GM19351 (cell line): ENCODE measurements at regions not wholly inside any gene's neighbourhood (a gene's known extent, or its start where the extent isn't known, plus 50 kb on each side); places are given as distances from the start of the nearest gene placed in this dataset.
A peak's percentile ranks its signal among the peaks of the same experiment; 100 is the strongest.
"Not testable (repeated sequence)": the region's sequence is repeated elsewhere in the genome, so short reads cannot be mapped to it uniquely, and the experiment has no call there.

Experiments
- ATAC-seq: cut with Tn5 transposase; IDR thresholded peaks from one replicate; pipeline ENCODE4 v1.9.1; 2021; ENCODE audit warnings: mild to moderate bottlenecking, moderate library complexity; ENCODE audit not compliant: unreplicated experiment

DNA sequence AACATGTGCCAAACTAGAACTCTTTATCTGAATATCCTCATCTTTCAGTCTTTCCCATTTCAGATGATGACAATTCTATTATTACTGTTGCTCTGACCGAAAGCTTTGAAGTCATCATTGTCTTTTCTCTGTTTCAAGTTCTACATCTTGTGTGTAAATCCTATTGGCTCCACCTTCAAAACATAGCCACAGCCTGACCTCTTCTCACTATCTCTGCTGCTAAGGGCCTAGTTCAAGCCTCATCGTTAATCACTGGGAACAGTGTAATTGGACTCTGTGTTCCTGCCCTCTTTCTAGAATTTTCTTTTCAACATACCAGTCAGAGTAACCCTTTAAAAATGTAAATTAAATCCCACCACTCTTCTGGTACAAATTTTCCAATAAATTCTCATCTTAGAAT lies 105.1 kb downstream of the OXSM start:
- no peak for ATAC-seq

DNA sequence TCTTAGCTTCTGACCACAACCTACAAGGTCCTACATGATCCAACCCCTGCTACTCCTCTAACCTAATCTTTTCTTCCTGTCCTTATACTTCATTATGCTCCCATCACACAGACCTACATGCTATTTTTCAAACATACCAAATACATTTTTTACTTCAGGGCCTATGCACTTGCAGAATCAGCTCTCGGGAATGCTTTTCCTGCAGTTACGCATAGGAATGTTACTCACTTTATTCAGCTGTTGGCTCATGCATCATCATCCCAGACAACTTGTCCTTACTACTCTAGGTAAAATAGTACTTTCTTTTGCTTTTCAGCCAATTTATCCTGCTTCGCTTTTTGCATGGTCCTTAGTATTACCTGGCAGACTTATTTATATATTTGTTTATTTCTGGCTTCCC lies 105.6 kb downstream of the OXSM start:
- ATAC-seq = no peak

DNA sequence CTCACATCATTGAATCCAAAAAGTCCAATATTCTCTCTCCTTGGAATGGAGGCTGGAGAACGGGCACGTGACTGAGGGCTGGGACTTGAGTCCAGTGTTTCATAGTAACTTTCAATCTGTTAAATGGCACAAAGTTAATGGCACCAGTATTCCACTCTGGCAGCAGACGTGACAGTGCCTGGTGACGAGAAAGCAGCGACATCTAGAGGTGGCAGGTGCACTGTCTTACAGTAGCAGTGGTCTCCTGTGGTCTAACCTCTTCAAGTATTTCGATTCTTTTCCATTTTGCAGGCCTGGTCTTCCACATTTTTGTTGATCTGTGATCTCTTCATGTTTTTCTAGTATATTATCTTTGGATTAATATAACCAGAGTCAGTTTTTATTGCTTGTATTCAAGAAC lies 107.1 kb downstream of the OXSM start:
- peak; percentile 89 for ATAC-seq

DNA sequence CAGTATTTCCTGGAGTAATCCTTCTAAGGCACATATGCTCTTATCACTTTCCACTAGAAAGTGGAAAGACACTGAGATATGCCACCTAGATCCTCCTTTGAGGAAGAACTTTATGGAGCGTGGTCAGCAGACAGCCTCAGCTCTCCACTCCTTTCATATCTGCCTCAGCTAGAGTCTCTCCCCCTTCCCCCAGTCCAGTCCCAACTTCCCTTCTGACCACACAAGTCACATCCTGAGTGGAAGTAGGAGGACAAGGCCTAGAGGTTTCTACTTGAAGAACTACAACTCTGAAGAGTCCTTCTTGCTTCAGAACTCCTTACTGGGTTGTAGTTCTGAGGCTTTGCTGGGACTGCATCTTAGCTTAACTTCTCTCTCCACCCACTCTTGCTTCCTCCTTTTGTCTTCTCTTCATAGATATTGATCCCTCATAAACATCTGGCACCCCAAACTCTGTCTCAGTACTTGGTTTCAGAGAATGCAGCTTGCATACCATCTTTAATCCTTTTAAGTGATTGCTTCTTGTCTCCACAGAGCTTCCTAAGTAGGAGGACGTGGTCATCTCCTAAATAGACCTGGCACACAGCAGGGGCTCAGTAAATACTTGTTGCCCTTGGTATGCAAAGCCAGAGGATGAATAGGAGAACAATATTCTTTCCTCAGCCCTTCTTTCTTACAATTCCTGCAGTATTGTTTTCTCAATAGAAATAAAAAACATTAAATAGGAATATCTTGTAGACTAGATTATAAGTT lies 109.6 kb downstream of the OXSM start:
- no peak for ATAC-seq

DNA sequence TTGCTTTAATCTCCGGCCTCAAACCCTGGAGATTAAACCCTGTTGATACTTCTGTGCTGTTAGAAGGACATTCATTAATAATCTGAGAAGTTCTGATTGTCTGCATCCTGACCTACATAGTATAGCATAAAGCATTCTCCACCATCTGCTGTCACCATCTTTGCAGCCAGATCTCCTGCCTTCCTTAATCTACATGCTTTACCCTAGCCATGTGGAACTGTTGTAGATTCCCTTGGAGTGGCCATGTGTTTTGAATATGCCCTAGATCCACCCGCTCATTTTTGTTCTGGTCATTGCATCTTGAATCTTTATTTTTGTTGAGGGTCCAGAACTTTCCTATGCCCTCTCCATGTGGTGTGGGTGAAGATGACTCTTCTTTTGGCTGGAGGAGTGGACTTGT lies 110.3 kb downstream of the OXSM start:
- no peak for ATAC-seq

DNA sequence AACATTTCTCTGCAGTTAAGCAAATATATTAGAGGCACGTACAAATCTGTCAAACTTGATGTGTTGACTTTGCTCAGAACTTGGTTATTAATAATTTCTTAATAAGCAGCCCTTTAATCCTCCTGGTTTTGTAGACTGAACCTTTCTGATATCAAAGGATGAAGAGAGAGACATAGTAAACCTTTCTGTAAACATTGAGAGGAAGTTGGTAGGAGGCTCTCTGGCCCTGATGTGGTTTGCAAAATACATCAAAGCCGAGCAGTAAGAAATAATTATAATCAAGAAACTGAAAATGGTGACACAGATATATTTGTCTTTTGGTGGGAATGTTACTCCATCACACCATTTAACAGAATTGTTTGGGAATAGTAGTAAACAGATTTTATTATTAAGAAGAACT lies 111.9 kb downstream of the OXSM start:
- no peak for ATAC-seq

DNA sequence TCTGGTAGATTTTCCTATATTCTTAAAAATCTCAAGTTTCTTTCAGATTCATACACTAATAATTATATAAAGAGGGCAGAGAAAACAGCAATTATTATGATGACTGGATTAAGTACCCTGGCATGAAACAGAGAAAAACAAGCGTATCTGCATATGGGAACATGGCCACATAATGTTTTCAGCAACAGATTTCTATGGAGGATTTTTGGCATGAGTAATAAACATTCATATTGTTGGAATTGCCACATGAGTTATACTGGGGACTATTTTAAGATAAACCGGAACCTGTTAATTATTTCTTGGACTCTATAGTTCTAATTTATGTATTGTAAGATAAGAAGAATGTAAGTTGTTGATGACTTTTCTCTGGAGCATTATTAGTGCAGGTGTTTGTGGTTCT lies 112.7 kb downstream of the OXSM start:
- ATAC-seq = no peak

DNA sequence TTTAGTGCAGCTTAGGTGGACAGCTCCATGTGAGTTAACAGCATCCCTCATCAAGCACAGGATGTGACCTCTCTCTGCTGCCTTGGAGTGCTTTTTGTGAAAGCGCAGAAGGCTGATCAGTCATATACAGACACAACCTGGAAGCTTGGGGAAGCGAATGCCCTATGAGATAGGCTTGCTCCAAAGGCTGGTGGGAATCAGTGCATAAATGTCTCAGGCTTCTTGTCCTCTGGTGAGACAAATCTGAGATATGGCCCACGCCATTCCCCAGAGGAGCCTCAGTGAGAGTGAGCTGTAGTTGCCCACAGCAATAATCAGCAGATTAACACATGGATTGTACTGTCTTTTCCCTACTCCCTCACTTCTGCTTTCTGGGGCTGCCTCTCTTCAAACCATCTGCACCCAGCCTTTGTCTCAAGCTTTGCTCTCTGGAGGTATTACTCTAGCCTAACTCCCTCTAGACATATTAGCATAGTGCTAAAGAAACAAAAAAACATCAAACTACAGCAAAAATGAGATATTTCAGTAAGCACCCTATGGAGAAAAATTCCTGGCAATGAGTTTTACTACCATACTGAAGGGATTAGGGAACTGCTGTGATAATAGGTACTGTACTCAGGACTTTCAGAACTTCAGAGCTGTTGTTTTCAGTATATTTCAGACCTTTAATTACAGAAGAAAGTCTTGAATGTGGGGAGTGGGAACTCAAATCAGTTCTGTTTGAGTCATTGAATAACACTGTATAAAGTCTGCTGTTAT lies 113.7 kb downstream of the OXSM start:
- ATAC-seq = no peak

DNA sequence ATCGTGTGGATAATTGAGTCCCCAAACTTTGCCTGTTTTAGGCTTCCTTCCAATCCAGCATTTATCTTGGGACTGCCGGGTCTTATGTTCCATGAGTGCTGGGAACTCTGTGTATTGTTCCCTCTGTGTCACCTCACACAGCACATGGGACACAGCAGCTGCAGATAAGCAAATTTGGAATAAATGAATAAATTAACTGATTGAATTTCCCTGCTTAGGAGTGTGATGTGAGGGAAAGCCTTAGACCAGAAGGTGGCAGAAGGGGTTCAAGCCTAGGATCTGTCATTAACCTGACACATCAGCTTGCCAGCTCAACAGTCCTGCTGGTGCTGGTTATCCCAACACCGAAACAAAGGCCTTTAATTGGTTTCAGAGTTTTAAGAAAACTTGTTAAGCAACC lies 114.3 kb downstream of the OXSM start:
- no peak for ATAC-seq

DNA sequence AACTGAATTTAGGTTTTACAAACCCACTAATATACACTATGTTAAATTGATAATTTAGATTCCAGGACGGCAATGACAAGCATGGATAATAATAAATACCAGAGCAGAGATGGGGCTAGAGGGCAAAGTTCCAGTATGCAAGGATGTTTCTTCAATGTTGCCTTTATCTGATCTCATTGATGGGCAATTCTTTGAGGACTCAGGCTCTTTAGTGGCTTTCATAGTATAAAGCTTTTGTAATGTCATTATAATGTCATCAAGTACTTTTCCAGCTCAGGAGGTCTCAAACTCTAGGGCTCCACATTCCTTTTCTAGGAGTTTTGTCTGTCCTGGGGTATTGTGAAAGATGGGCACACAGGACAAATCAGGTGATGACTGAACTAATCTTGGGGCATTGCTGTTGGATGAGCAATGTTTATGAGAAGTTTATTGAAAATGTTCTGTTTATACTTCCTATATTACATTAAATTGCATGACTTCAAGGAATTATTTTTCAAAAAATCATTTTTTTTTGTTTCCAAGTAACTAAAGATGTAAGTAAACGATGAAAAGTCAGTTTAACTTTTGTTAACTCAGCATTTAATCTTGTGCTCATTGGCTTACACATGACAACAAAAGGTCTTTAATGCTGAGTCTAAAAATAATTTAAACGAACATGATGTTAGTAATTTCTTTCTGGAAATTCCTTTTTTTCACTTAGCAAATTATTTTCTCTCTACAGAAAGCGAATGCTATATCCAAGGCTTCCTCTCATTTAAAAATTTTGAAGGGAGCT lies 116.4 kb downstream of the OXSM start:
- no peak for ATAC-seq

DNA sequence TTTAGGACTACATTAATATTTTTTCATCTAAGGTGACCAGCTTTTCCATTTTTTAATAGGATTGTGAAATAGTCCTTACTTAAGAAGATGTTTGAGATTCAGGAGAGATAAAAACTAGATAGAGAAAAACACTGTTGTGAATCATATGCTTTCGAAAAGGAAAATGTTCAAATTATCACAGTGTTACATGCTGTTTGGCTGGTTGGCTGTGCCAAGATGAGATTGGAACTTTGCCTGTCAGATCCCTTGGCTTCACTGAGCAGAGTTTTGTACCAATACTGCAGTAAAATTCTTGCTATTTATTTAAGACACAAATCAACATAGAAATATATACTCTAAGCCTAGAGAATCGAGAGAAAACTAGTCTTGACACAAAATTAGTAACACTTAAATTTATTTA lies 117.2 kb downstream of the OXSM start:
- no peak for ATAC-seq

DNA sequence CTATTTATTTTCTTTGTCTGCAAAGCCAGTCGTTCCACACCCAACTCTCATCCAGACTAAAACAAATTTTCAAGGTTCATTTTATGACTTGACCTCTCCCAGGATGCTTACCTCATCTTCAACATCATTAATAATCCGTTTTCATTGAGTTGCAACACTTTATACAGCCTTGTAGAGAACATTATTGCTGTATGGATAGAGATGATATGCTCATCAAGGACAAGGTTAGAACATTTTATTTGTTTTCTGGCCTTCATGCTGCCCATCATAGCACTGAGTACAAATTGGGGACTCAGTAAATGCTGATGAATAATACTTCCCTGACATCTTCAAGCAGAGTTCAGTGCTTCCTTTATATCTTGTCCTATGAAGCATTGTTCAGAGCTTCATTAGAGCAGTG lies 120.2 kb downstream of the OXSM start:
- no peak for ATAC-seq

DNA sequence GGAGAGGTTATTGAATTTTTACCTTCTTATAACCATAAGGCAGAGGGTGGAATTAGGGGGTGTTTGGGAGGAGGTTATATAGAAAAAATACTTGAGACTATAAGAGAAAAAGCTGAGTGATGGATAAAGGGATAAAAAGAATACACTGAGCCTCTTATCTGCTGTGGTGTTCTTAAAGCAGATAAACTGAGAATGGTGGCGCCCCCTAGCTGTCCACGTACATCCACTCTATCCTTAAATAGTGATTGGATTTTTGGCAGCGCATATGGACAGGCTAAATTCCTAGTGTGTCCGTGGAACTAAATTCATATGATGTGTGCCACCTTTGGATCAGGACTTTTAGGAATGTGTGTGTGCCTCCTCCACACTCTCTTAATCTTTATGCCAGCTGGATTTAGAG lies 121.1 kb downstream of the OXSM start:
- ATAC-seq = peak; percentile 64

DNA sequence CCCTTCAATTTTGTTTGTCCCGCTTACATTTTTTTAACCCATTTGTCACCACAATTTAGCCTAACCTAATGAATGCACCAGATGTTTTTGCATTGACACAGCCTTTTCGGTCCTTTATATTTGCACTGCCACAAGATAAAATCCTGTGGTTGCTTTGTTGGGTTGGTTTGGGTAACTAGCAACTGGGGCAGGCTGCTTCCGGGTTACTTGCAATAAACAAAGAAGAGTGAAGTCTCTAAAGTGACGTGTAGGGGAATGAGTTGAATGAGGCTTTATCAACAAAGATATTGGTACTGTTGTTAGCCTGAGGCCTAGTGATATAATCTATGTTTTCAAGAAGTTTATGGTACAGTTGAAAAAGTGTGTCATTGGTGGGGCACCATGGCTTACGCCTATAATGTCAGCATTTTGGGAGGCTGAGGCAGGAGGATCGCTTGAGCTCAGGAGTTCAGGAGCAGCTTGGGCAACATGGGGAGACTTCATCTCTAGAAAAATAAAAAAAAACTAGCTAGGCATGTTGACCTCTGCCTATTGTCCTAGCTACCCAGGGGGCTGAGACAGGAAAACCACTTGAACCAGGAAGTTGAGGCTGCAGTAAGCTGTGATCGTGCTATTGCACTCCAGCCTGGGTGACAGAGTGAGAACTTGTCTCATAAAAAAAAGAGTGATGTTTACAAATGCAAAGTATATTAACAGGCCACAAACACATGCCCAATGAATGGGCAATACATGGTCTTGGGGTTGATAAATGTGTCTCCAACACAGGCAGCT lies 121.8 kb downstream of the OXSM start:
- no peak for ATAC-seq

DNA sequence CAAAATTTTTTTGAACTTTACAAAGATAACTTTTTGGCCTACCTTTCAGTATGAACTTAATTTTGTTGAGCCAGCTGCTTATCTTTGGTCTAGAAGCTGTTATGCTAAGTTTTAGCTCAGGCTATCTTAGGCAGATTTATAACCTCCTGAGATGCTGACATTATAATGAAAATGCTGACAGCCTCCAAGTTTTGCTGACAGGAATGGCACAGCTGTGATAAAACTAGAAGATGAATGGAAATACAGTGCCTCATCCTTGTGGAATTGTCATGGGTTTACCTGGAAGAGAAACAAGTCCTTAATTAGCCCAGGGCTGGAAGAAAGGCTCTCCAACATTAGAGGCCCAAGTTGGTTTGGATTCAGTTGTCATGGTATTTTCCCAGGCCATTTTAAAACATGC lies 123.3 kb downstream of the OXSM start:
- ATAC-seq = no peak

DNA sequence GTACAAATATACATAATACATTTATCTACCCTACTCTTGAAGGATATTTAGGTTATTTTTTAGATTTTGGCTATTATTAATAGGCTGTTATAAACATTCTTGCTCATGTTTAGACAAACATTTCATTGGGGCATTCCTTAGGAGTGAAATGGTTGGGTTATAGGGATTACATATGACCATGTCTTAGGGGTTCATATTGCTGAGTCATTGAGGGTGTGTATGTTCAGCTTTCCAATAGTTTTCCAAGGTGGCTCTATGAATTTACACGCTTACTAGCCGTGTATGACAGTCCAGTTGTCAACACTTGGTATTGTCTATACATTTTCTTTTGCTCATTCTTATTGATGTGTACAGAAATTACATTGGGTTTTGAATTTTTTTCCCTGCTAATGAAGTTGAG lies 125.8 kb downstream of the OXSM start:
- ATAC-seq = no peak

DNA sequence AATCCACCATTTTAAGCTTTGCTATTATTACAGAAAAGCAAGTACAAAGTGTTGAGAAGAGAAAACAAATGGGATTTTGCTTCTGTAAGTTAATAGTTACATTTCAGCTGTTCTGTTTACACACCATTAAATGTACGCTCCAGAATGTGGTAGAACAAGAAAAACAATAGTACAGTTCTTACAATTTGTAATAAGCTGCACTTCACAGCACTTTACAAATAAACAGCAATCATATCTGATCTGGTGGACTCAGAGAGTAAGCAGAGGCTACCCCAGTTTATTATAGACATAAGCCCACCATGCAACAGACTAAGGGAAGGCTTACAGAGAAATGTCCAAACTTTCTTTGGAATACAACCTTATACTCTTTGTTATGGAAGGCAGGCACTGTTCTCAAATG lies 126.4 kb downstream of the OXSM start:
- ATAC-seq = no peak

DNA sequence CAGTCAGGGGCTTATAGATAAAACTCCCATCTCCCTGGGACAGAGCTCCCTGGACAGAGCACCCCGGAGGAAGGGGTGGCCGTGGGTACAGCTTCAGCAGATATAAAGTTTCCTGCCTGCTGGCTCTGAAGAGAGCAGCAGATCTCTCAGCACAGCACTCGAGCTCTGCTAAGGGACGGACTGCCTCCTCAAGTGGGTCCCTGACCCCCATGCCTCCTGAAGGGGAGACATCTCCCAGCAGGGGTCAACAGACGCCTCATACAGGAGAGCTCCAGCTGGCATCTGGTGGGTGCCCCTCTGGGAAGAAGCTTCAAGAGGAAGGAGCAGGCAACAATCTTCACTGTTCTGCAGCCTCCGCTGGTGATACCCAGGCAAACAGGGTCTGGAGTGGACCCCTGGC lies 142.1 kb downstream of the OXSM start:
- ATAC-seq = not testable (repeated sequence)

DNA sequence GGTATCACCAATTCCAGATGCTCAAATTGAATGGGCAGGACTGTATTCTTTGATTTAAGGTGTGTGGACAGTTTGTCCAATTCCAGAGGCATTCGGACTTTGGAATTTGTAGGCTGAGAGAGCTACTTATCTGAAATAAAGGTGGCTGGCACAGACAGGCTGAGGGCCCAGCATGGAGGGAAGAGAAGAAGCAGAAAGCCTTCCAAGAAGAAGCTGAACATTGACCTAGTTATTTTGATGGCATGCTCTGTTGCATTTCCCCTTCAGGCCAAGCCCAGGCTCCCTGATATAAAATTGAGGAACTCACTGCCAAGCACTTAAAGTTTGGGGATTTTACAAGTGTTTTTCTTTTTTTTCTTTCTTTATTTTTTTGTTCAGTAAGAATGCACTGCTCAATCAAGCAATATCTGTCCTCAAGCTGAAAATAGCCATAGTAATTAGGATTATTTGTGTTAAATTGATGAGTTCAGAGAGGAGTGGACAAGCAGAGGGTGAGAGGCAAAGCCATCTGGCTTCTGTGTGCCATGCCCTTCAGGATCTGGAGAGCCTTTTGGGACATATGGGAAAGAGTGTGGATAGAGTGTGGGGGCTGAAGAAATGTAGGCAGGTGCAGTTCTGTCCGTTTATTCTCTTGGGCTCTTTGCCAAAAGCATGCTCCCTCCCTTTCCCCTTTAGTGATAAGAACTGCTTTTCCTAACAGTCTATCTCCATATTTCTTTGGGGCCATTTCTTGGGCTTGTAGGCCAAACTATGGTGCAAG lies 148.9 kb downstream of the OXSM start:
- no peak for ATAC-seq

DNA sequence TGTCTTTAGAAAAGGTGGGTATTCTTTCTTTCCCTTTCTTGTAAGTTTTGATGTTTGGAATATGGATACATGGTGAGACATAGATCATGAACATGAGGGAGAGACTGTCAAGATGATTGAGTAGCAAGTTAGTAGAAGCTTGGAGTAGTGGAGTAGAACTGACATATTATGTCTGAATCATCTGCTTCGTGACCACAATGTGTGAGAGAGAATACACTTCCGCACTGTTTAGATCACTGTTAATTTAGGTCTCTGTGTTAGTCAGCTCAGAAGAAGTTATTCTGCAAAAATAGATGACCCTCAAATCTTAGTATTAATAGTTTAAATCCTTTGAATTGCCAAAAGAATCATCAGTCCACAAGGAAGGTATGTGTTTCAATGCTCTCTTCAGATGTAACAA lies 151.0 kb downstream of the OXSM start:
- no peak for ATAC-seq
